ENCODE measurements at regions not wholly inside any gene's neighbourhood (a gene's known extent, or its start where the extent isn't known, plus 50 kb on each side); places are given as distances from the start of the nearest gene placed in this dataset.

GRCh38 chr3:13198264-13198879, 125.1 kb upstream of the IQSEC1 start:
- Histone ChIP-seq H3K4me1 (peaks cover 0 to 5% (median 1%) of the 10 kb centered on the region in 4 donors), H3K36me3 (no peaks in the 10 kb centered on the region), H3K27ac (replicated peaks in 1 of 4) (no peak overlapping the region), H3K9me3 (no peaks in the 10 kb centered on the region), H3K4me3 (no peak overlapping the region), H3K27me3 (peaks cover 0 to 75% (median 0%) of the 10 kb centered on the region in 4 donors)
- TF ChIP-seq EP300 (IDR thresholded peaks at IDR 0.05) (no peak), POLR2AphosphoS5 (IDR thresholded peaks at IDR 0.05) (no peak), POLR2A (IDR thresholded peaks at IDR 0.05; ENCODE audit: low read depth) (no peak)
- TF ChIP-seq, protein P1, sequence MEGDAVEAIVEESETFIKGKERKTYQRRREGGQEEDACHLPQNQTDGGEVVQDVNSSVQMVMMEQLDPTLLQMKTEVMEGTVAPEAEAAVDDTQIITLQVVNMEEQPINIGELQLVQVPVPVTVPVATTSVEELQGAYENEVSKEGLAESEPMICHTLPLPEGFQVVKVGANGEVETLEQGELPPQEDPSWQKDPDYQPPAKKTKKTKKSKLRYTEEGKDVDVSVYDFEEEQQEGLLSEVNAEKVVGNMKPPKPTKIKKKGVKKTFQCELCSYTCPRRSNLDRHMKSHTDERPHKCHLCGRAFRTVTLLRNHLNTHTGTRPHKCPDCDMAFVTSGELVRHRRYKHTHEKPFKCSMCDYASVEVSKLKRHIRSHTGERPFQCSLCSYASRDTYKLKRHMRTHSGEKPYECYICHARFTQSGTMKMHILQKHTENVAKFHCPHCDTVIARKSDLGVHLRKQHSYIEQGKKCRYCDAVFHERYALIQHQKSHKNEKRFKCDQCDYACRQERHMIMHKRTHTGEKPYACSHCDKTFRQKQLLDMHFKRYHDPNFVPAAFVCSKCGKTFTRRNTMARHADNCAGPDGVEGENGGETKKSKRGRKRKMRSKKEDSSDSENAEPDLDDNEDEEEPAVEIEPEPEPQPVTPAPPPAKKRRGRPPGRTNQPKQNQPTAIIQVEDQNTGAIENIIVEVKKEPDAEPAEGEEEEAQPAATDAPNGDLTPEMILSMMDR (IDR thresholded peaks at IDR 0.05) = no peak
- no peak for DNase-seq (ENCODE audit: extremely low spot score)
- intact Hi-C loops (cut with DNase I) = no loop called here
- 84% methylated on average over 11 of the region's 11 CpGs for WGBS

DNA sequence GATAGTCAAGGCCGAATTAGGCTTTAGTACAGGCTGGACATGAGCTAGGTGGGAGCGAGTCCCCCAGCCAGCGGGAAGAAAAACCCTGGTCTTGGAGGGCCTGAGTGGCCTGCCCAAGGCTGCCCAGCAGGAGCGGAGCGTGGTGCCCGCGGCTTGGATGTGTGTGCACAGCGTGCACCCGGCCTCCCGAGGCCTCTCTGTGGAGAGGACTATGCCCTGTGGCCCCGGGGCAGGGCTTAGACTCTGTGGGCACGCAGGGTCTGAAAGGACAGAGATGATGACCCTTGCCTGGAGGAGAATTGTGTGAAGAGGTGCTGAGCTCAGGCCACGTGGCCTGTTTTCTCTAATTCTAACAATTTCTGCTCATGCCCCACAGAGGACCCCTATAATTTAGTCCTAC, 124.6 kb upstream of the IQSEC1 start:
- intact Hi-C loops (cut with DNase I) = no loop called here
- H3K4me1 ChIP-seq = peaks cover 0 to 5% (median 1%) of the 10 kb centered on the region in 4 donors
- H3K9me3 ChIP-seq = no peaks in the 10 kb centered on the region
- 93% methylated on average over 13 of the region's 13 CpGs for WGBS
- TF ChIP-seq EP300 (IDR thresholded peaks at IDR 0.05) (no peak), POLR2AphosphoS5 (IDR thresholded peaks at IDR 0.05) (no peak), POLR2A (IDR thresholded peaks at IDR 0.05; ENCODE audit: low read depth) (no peak)
- TF ChIP-seq, protein P1 (IDR thresholded peaks at IDR 0.05) = no peak
- no peak overlapping the region for H3K27ac ChIP-seq (replicated peaks in 1 of 4)
- no peaks in the 10 kb centered on the region for H3K36me3 ChIP-seq
- peaks cover 0 to 76% (median 0%) of the 10 kb centered on the region in 4 donors for H3K27me3 ChIP-seq
- H3K4me3 ChIP-seq = no peak overlapping the region
- DNase-seq (ENCODE audit: extremely low spot score) = no peak

DNA sequence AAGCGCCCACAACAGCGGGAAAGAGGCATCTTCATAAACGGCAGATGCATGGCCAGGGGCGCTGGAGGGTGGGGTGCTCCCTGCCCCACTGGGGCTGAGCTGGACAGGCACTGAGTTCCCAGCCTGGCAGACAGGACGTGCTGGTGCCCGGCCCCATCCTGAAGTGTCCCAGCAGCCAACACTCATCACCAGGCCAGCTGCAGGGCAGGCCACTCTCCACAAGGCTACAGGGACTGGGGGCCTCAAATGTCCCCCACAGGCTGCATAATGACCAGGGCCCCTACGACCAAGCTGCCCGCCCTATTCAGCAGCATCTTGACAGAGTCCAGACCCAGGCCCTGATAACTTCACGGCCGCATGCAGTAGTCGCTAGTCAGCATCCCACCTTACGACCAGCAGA, 124.1 kb upstream of the IQSEC1 start:
- intact Hi-C loops (cut with DNase I) = no loop called here
- Histone ChIP-seq H3K4me1 (peaks cover 0 to 5% (median 1%) of the 10 kb centered on the region in 4 donors), H3K27ac (replicated peaks in 1 of 4) (no peak overlapping the region), H3K27me3 (peaks cover 0 to 78% (median 0%) of the 10 kb centered on the region in 4 donors), H3K4me3 (no peak overlapping the region), H3K36me3 (no peaks in the 10 kb centered on the region), H3K9me3 (no peaks in the 10 kb centered on the region)
- TF ChIP-seq EP300 (IDR thresholded peaks at IDR 0.05) (no peak), POLR2A (IDR thresholded peaks at IDR 0.05; ENCODE audit: low read depth) (no peak), POLR2AphosphoS5 (IDR thresholded peaks at IDR 0.05) (no peak)
- TF ChIP-seq, protein P1 (IDR thresholded peaks at IDR 0.05) = no peak
- DNase-seq (ENCODE audit: extremely low spot score) = no peak
- WGBS = 78% methylated on average over 8 of the region's 12 CpGs

DNA sequence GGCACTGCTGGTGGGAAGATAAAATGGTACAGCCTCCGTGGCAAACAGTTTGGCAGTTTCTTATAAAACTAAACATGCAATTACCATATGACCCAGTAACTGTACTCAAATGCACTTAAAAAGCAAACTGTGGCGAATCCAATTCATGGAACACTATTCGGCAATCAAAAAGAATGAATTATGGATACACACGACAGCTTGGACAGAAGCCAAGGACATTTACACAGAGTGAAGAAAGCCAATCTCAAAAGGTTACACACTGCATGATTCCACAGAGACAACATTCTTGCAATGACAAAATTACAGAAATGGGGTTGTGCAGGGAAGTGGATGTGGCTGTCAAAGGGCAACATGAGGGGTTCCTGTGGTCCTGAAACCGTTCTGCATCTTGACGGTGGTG, 122.1 kb upstream of the IQSEC1 start:
- no peaks in the 10 kb centered on the region for H3K36me3 ChIP-seq
- H3K9me3 ChIP-seq = no peaks in the 10 kb centered on the region
- TF ChIP-seq POLR2A (IDR thresholded peaks at IDR 0.05; ENCODE audit: low read depth) (no peak), POLR2AphosphoS5 (IDR thresholded peaks at IDR 0.05) (no peak), EP300 (IDR thresholded peaks at IDR 0.05) (no peak)
- TF ChIP-seq, protein P1 (IDR thresholded peaks at IDR 0.05) = no peak
- H3K27me3 ChIP-seq = peaks cover 0 to 69% (median 0%) of the 10 kb centered on the region in 4 donors
- H3K27ac ChIP-seq (replicated peaks in 1 of 4) = no peak overlapping the region
- H3K4me3 ChIP-seq = no peak overlapping the region
- no peak for DNase-seq (ENCODE audit: extremely low spot score)
- WGBS = 74% methylated on average over 6 of the region's 6 CpGs
- intact Hi-C loops (cut with DNase I) = no loop called here
- H3K4me1 ChIP-seq = peaks cover 0 to 5% (median 1%) of the 10 kb centered on the region in 4 donors
